HUES6 (cell line): ENCODE measurements at regions not wholly inside any gene's neighbourhood (a gene's known extent, or its start where the extent isn't known, plus 50 kb on each side); places are given as distances from the start of the nearest gene placed in this dataset.

Experiments used
- H3K27ac ChIP-seq: 2 replicates; pipeline ENCODE4 v1.7.0; 2013; ENCODE audit warnings: low read depth, mild to moderate bottlenecking, low read length, inconsistent platforms
- H3K27me3 ChIP-seq: 2 replicates; pipeline ENCODE4 v1.6.1; 2013; ENCODE audit warnings: low read length; ENCODE audit not compliant: control insufficient read depth, insufficient read depth
- H3K36me3 ChIP-seq: 2 replicates; pipeline ENCODE4 v1.6.1; 2013; ENCODE audit warnings: low read length; ENCODE audit not compliant: control insufficient read depth, insufficient read depth
- H3K4me1 ChIP-seq: 2 replicates; pipeline ENCODE4 v1.6.1; 2013; ENCODE audit warnings: low read length; ENCODE audit not compliant: control insufficient read depth, insufficient read depth
- H3K4me3 ChIP-seq: 2 replicates; pipeline ENCODE4 v1.5.1; 2013; ENCODE audit warnings: low read depth, low read length
- H3K9ac ChIP-seq: one replicate; pipeline ENCODE4 v1.6.1; 2013; ENCODE audit warnings: mild to moderate bottlenecking, low read length
- H3K9me3 ChIP-seq: 2 replicates; pipeline ENCODE4 v1.6.1; 2013; ENCODE audit warnings: low read depth, low read length; ENCODE audit not compliant: control insufficient read depth, insufficient read depth

- H3K9ac ChIP-seq, result no peak overlapping the region
- H3K9me3 ChIP-seq, result peaks cover 4% of the 10 kb centered on the region; the same call in 1 of the 2 replicates
- no peaks in the 10 kb centered on the region for H3K27me3 ChIP-seq
- H3K27ac ChIP-seq, result no peak overlapping the region
- H3K4me1 ChIP-seq, result no peaks in the 10 kb centered on the region
- no peaks in the 10 kb centered on the region for H3K36me3 ChIP-seq
- H3K4me3 ChIP-seq, result no peak overlapping the region
Observed at GRCh38 chr6:10205120-10205519, 209.8 kb downstream of the TFAP2A start.

GRCh38 chr6:10203651-10204050 lies 211.2 kb downstream of the TFAP2A start:
- Histone ChIP-seq H3K4me1 (no peaks in the 10 kb centered on the region), H3K27me3 (no peaks in the 10 kb centered on the region), H3K4me3 (no peak overlapping the region), H3K9ac (no peak overlapping the region), H3K27ac (no peak overlapping the region), H3K36me3 (no peaks in the 10 kb centered on the region), H3K9me3 (peaks cover 4% of the 10 kb centered on the region; the same call in 1 of the 2 replicates)

- H3K27ac ChIP-seq, result no peak overlapping the region
- H3K9ac ChIP-seq, result no peak overlapping the region
- H3K36me3 ChIP-seq, result no peaks in the 10 kb centered on the region
- H3K4me1 ChIP-seq, result no peaks in the 10 kb centered on the region
- H3K27me3 ChIP-seq, result no peaks in the 10 kb centered on the region
- H3K4me3 ChIP-seq, result no peak overlapping the region
- peaks cover 4% of the 10 kb centered on the region; the same call in 1 of the 2 replicates for H3K9me3 ChIP-seq
Observed at GRCh38 chr6:10202581-10202980, 212.3 kb downstream of the TFAP2A start.

GRCh38 chr6:10201606-10202510 lies 213.0 kb downstream of the TFAP2A start:
- Histone ChIP-seq H3K27me3 (no peaks in the 10 kb centered on the region), H3K9me3 (peaks cover 4% of the 10 kb centered on the region; the same call in 1 of the 2 replicates), H3K9ac (no peak overlapping the region), H3K4me3 (no peak overlapping the region), H3K36me3 (no peaks in the 10 kb centered on the region), H3K4me1 (no peaks in the 10 kb centered on the region), H3K27ac (no peak overlapping the region)

GRCh38 chr6:10196090-10196489 lies 218.8 kb downstream of the TFAP2A start:
- Histone ChIP-seq H3K27ac (no peak overlapping the region), H3K36me3 (no peaks in the 10 kb centered on the region), H3K27me3 (no peaks in the 10 kb centered on the region)

GRCh38 chr6:10194816-10195672 lies 219.8 kb downstream of the TFAP2A start:
- Histone ChIP-seq H3K9ac (no peak overlapping the region), H3K36me3 (no peaks in the 10 kb centered on the region), H3K27me3 (no peaks in the 10 kb centered on the region), H3K9me3 (no peaks in the 10 kb centered on the region), H3K27ac (no peak overlapping the region), H3K4me1 (no peaks in the 10 kb centered on the region), H3K4me3 (no peak overlapping the region)

More at GRCh38 chr6:10196090-10196489, 218.8 kb downstream of the TFAP2A start:
- H3K4me3 ChIP-seq, result no peak overlapping the region
- H3K9me3 ChIP-seq, result peaks cover 4% of the 10 kb centered on the region; the same call in 1 of the 2 replicates
- H3K9ac ChIP-seq, result no peak overlapping the region
- H3K4me1 ChIP-seq, result no peaks in the 10 kb centered on the region

GRCh38 chr6:10193321-10193720 lies 221.6 kb downstream of the TFAP2A start:
- no peaks in the 10 kb centered on the region for H3K27me3 ChIP-seq
- no peak overlapping the region for H3K27ac ChIP-seq
- H3K9ac ChIP-seq, result no peak overlapping the region
- no peaks in the 10 kb centered on the region for H3K4me1 ChIP-seq
- H3K4me3 ChIP-seq, result no peak overlapping the region
- no peaks in the 10 kb centered on the region for H3K9me3 ChIP-seq
- H3K36me3 ChIP-seq, result no peaks in the 10 kb centered on the region

- Histone ChIP-seq H3K9ac (no peak overlapping the region), H3K4me1 (no peaks in the 10 kb centered on the region), H3K27ac (no peak overlapping the region), H3K36me3 (no peaks in the 10 kb centered on the region), H3K9me3 (no peaks in the 10 kb centered on the region), H3K4me3 (no peak overlapping the region), H3K27me3 (no peaks in the 10 kb centered on the region)
Observed at GRCh38 chr6:10190042-10190441, 224.8 kb downstream of the TFAP2A start.

GRCh38 chr6:10184371-10185227 lies 230.3 kb downstream of the TFAP2A start:
- no peaks in the 10 kb centered on the region for H3K4me1 ChIP-seq
- H3K9me3 ChIP-seq, result no peaks in the 10 kb centered on the region
- no peaks in the 10 kb centered on the region for H3K27me3 ChIP-seq
- H3K4me3 ChIP-seq, result no peak overlapping the region
- no peak overlapping the region for H3K27ac ChIP-seq
- H3K9ac ChIP-seq, result no peak overlapping the region
- no peaks in the 10 kb centered on the region for H3K36me3 ChIP-seq

GRCh38 chr6:10180138-10181074 lies 234.5 kb downstream of the TFAP2A start:
- Histone ChIP-seq H3K9me3 (no peaks in the 10 kb centered on the region), H3K27ac (no peak overlapping the region), H3K36me3 (no peaks in the 10 kb centered on the region), H3K27me3 (no peaks in the 10 kb centered on the region), H3K4me1 (no peaks in the 10 kb centered on the region), H3K9ac (no peak overlapping the region), H3K4me3 (no peak overlapping the region)
